Stimulated activated CD8-positive, alpha-beta memory T cell treated with anti-CD3 and anti-CD28 coated beads, Interleukin-7, amount 100 ng/mL, for 4 hours (primary cell): ENCODE measurements at regions not wholly inside any gene's neighbourhood (a gene's known extent, or its start where the extent isn't known, plus 50 kb on each side); places are given as distances from the start of the nearest gene placed in this dataset.

Source experiments
- DNase-seq, 2 donors: peaks; one replicate each; pipeline ENCODE4 v3.0.0-alpha.2; 2020; ENCODE audit warnings: low read depth in 2 of 2

- DNase-seq, result no peak
Measured at GRCh38 chr4:108567831-108568230, 52.5 kb upstream of the RPL34 start.

GRCh38 chr4:108561116-108561515 lies 59.3 kb upstream of the RPL34 start:
- no peak for DNase-seq

GRCh38 chr4:108560616-108561015 lies 59.8 kb upstream of the RPL34 start:
- DNase-seq, result no peak

GRCh38 chr4:108559911-108560310 lies 60.5 kb upstream of the RPL34 start:
- DNase-seq, result no peak

GRCh38 chr4:108559068-108559793 lies 61.1 kb upstream of the RPL34 start:
- DNase-seq, result no peak

- no peak for DNase-seq
Measured at GRCh38 chr4:108556588-108557200, 63.7 kb upstream of the RPL34 start.

- no peak for DNase-seq
Measured at GRCh38 chr4:108556166-108556565, 64.2 kb upstream of the RPL34 start.

GRCh38 chr4:108555701-108556100 lies 64.7 kb upstream of the RPL34 start:
- no peak for DNase-seq

GRCh38 chr4:108547682-108548081 lies 72.7 kb upstream of the RPL34 start:
- DNase-seq, result no peak

- DNase-seq, result no peak
Measured at GRCh38 chr4:108546728-108547127, 73.6 kb upstream of the RPL34 start.

- no peak for DNase-seq
Measured at GRCh38 chr4:108544481-108544880, 75.9 kb upstream of the RPL34 start.

- DNase-seq, result no peak
Measured at GRCh38 chr4:108543359-108543968, 76.9 kb upstream of the RPL34 start.

- no peak for DNase-seq
Measured at GRCh38 chr4:108540536-108540935, 79.8 kb upstream of the RPL34 start.

GRCh38 chr4:108536577-108536976 lies 83.8 kb upstream of the RPL34 start:
- DNase-seq, result no peak

- DNase-seq, result no peak
Measured at GRCh38 chr4:108535757-108536156, 84.6 kb upstream of the RPL34 start.

- DNase-seq, result no peak
Measured at GRCh38 chr4:108533876-108534275, 86.5 kb upstream of the RPL34 start.

- no peak for DNase-seq
Measured at GRCh38 chr4:108533245-108533844, 87.0 kb upstream of the RPL34 start.

- DNase-seq, result no peak
Measured at GRCh38 chr4:108532738-108533137, 87.6 kb upstream of the RPL34 start.

- no peak for DNase-seq
Measured at GRCh38 chr4:108532187-108532586, 88.2 kb upstream of the RPL34 start.

GRCh38 chr4:108531461-108531860 lies 88.9 kb upstream of the RPL34 start:
- no peak for DNase-seq

- DNase-seq, result no peak
Measured at GRCh38 chr4:108529984-108530905, 90.1 kb upstream of the RPL34 start.

GRCh38 chr4:108529102-108529501 lies 91.3 kb upstream of the RPL34 start:
- no peak for DNase-seq
